AG09309 (cell line): ENCODE measurements at regions not wholly inside any gene's neighbourhood (a gene's known extent, or its start where the extent isn't known, plus 50 kb on each side); places are given as distances from the start of the nearest gene placed in this dataset.

Experiments used
- DNase-seq: peaks from one replicate; pipeline ENCODE4 v3.0.0-alpha.2; 2010; ENCODE audit warnings: low read depth
- H3K4me3 ChIP-seq: 2 replicates; pipeline ENCODE4 v1.5.1; 2011; ENCODE audit warnings: mild to moderate bottlenecking, low read depth, low read length, moderate library complexity; ENCODE audit not compliant: control insufficient read depth
- TF ChIP-seq, protein P1 (sequence below): IDR thresholded peaks from 2 replicates; pipeline ENCODE4 v1.5.1; 2011; ENCODE audit warnings: mild to moderate bottlenecking, low read depth, low read length, inconsistent platforms; ENCODE audit not compliant: insufficient read depth, control insufficient read depth; ENCODE audit errors: missing control alignments

DNA sequence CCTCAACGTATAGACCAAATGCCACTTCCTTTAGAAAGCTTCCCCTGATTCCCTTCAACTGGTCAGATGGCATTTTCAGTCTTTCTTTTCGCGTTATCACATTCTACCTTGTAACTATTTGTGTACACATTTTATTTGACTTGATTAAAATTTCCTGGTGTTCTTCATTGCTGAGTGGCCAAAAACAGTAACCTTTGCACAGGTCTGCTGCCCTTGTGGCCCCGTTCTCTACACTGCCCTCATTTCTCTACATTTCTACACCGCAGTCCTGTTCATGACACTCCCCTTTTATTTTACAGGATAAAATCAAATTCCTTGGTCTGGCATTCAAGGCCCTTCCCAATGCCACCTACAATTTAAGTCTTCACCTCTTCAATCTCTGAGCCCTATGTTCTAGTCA lies 334.2 kb upstream of the SLC30A5 start:
- TF ChIP-seq, protein P1, sequence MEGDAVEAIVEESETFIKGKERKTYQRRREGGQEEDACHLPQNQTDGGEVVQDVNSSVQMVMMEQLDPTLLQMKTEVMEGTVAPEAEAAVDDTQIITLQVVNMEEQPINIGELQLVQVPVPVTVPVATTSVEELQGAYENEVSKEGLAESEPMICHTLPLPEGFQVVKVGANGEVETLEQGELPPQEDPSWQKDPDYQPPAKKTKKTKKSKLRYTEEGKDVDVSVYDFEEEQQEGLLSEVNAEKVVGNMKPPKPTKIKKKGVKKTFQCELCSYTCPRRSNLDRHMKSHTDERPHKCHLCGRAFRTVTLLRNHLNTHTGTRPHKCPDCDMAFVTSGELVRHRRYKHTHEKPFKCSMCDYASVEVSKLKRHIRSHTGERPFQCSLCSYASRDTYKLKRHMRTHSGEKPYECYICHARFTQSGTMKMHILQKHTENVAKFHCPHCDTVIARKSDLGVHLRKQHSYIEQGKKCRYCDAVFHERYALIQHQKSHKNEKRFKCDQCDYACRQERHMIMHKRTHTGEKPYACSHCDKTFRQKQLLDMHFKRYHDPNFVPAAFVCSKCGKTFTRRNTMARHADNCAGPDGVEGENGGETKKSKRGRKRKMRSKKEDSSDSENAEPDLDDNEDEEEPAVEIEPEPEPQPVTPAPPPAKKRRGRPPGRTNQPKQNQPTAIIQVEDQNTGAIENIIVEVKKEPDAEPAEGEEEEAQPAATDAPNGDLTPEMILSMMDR, result no peak

DNA sequence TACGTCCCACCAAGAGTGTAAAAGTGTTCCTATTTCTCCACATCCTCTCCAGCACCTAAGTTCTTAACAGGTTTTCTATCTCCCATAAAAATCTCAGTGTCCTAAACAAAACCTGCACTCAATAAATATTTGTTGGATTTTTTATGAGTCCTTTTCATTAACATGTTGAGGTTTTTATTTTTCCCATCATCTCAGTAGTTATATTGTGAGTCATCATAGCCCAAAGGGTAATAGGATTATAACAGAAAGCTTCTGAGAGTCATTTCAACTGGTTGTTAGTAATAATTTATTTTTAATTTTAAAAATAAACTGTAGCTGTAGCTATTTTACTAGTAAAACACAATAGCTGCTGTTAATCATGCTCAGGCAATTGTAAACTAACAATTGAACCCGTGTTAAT lies 331.6 kb upstream of the SLC30A5 start:
- H3K4me3 ChIP-seq, result no peak overlapping the region
- TF ChIP-seq, protein P1, result no peak
- DNase-seq, result no peak

More for the DNA sequence above, 334.2 kb upstream of the SLC30A5 start:
- DNase-seq, result no peak
- H3K4me3 ChIP-seq, result no peak overlapping the region

DNA sequence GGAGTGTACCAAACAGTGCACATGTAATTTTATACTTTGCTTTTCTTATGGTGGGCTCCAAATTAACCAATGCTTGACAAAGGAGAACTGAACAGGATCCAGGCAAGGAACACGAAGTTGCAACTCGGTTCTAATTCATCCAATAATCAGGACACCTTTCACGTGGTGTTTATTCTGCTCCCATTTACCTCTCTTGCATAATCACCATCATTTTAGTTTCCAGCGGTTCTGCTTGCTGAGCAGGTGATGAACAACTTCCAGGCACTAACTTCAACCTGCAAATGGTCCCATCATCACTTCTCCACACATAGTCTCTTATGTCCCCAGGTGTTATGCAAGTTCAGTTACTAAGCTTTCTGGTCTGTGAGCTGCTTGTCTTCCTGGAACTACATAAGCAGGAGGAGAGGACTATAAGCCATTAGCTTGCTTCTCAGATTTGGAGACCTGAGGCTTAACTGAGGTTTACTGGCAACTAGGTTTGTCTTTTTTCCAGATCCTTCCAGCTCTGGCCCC lies 326.8 kb upstream of the SLC30A5 start:
- TF ChIP-seq, protein P1, result no peak
- DNase-seq, result no peak
- no peak overlapping the region for H3K4me3 ChIP-seq

DNA sequence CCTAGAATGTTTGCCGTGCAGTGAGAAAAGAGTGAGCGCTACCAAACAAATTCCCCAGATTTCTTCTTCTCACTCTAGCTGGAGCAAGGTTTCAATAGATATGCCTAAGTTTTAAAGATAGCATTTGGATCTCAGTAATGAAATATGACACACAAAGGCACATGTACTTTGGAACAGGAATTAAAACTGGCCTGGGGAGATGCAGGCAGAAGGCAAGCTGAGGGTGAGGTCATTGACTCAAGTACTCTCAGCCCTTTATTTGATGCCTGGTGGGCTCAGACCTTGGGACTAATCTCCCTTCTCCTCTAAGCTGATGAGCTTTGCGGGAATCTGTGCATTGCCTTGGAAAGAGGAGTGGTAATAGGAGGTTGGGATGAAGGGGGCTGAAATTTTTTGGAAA lies 323.3 kb upstream of the SLC30A5 start:
- H3K4me3 ChIP-seq, result no peak overlapping the region
- TF ChIP-seq, protein P1, result no peak
- DNase-seq, result no peak

DNA sequence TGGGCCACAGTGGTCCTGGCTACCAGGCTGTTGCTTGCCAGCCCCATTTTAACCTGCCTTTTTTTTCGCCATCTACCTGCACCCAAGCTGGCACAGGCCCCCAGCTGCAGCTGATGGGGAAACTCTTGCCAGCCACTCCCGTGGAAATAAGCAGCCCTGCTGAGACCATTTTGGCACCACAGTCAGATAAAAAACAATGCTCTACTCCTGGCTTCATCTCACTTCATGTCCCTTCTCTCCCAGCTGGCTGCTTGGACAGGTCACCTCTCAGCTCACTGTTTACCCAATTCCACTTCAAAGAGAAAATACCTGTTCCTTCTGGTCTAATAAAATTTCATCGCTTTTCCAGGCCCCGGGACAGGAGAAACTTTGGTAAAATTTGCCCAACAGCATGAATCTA lies 322.6 kb upstream of the SLC30A5 start:
- no peak overlapping the region for H3K4me3 ChIP-seq
- TF ChIP-seq, protein P1, result no peak
- no peak for DNase-seq

DNA sequence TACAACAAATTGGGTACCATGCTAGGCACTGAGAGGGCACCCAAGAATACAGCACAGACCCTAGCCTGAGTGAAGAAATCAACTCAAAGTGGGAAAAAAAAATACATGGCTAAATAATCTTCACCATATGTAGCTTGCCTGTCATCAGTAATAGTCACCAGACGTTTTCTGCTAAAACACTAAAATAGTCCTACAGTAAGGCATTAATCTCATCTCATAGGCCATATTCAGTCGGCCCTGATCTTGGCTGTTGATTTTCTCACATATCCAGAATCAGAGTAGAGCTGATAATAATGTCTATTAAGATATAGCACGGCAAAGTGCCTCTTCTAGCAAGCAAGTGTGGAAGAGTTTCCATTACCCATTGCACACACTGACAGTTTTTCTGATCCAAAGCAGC lies 322.1 kb upstream of the SLC30A5 start:
- DNase-seq, result no peak
- TF ChIP-seq, protein P1, result no peak
- H3K4me3 ChIP-seq, result no peak overlapping the region

DNA sequence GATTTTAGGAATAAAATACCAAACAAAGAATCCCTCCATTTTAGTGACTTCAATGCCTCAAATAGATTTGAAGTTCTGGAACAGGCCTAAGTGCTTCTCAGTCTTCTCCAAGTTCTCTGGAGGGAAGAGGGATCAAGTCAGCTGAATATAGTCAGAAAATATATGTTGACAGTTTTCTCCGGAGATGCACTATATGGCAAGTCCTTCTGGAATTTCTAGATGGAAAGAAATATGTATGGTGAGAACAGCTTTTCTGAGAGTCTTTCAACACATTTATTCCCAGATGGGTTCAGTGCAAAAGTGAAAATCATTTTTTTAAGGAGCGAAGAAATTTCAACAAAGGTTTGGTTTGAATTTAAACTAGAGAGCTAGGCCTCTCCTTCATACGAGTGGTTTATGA lies 317.4 kb upstream of the SLC30A5 start:
- no peak overlapping the region for H3K4me3 ChIP-seq
- TF ChIP-seq, protein P1, result no peak
- no peak for DNase-seq
